ENCODE measurements at regions not wholly inside any gene's neighbourhood (a gene's known extent, or its start where the extent isn't known, plus 50 kb on each side); places are given as distances from the start of the nearest gene placed in this dataset.

DNA sequence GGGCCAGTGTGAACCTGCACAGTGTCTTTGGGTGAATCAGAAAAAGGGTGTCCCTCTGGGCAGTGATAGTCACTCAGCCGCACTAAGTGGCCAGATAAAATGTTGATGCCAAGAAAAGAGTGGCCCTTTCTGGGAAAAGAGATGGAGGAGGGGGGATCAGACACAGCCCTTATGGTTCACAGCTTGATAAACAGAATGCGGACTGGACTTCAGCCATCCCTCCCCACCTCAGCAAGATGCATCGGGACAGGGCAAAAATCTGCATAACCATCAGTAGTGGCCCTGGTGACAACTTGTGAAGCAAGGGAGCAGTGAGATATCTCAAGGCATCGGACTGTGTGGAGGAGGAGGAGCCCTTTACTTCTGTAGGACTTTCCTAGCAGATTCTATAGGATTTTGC is 353.8 kb upstream of the PLXNA2 start:
- DNase-seq, result no peak

- DNase-seq, result no peak
Observed at GRCh38 chr1:208599063-208599462, 354.9 kb upstream of the PLXNA2 start.

GRCh38 chr1:208600456-208601190 is 356.4 kb upstream of the PLXNA2 start:
- DNase-seq, result no peak

DNA sequence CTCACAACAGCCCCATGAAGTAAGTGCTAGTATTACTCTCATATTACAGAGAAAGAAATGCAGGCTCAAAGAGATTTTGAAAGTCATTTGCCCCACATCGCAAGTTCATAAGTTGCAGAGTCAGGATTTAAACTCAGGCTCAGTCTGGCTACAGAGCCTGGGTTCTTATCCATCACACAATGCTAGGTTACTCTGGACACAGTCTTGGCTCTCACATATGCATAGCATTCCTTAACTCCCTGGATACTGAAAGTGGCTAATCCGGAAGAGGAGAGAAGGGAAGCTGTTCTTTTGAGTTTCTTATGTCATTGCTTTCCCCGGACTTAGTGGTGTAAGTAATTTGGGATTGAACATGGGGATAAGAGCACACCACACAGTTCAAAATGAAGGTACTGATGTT is 357.4 kb upstream of the PLXNA2 start:
- no peak for DNase-seq

GRCh38 chr1:208603721-208604120 is 359.5 kb upstream of the PLXNA2 start:
- no peak for DNase-seq

GRCh38 chr1:208604295-208604694 is 360.1 kb upstream of the PLXNA2 start:
- DNase-seq, result no peak

DNA sequence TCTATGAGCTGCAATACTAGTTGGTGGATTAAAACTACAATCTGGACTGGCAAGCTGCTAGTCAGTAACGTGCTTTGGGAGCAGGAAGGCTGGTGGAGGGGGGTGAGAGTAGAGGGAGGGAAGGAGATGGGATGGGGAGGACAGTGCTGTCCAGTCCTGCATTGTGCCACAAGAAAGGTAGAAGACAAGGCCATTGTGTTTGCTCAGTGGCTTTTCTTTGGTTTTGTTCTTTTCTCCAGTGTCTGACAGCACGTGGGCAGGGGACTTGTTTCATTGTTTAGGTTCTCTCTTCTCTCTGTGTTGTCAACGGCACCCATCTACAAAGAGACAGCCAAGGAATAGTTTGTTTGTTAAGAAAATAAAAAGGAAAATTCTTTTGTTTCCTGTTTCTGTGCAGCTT is 362.8 kb upstream of the PLXNA2 start:
- no peak for DNase-seq

DNA sequence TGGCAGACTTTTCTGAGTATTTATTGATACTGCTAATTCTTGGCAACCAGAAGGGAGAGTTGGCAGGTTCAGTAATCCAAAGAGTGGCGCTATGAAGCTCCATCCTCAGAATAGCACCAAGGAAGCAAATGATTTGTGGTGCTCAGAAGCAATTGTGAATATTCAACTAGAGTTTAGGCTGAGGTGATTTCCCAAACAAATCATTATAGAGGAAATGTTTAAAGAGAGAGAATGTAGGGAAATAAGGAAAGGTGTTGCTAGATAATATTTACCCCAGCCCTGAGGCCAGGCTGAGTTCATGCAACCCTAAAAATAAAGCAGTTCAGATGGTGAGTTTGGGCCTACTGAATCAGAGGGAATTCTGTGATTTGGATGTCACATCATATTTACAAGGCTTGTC is 363.4 kb upstream of the PLXNA2 start:
- DNase-seq, result no peak

DNA sequence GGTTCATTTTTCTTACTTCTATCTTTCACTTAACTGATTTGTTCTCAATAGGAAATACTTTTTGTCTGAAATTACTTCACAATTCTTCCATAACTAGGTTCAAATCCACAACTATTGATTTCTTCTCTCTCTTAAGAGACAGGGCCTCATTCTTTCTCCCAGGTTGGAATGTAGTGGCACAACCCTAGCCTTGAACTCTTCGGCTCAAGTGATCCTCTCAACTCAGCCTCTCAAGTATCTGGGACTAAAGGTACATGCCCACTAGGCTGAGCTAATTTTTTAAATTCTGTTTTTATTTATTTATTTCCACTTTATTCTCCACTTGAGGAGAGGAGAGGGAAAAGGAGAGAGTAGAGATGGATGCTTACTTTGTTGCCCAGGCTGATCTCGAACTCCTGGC is 370.4 kb upstream of the PLXNA2 start:
- DNase-seq, result no peak

DNA sequence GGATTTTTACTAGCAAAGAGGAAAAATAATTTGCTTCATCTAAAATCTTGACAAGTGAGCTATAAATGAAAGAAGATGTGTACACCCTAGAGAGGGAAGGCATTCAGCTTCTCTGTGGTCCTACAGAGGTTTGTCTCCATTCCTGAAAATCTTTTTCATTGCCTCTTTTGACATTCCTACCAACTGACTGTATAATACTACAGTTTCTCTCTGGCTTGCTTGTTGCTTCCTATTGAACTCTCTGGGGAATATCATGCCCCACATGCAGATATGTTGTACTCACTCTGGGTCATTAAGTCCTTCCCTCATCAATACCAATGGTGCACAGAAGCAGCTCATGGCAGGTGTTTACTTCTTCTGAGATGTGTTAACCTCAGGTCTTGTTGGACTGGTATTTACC is 371.2 kb upstream of the PLXNA2 start:
- no peak for DNase-seq

- DNase-seq, result no peak
Observed at GRCh38 chr1:208616776-208617175, 372.6 kb upstream of the PLXNA2 start.

GRCh38 chr1:208628022-208628914 is 384.1 kb upstream of the PLXNA2 start:
- no peak for DNase-seq

GRCh38 chr1:208631092-208631491 is 386.9 kb upstream of the PLXNA2 start:
- DNase-seq, result no peak

GRCh38 chr1:208631506-208631905 is 387.3 kb upstream of the PLXNA2 start:
- DNase-seq, result no peak

DNA sequence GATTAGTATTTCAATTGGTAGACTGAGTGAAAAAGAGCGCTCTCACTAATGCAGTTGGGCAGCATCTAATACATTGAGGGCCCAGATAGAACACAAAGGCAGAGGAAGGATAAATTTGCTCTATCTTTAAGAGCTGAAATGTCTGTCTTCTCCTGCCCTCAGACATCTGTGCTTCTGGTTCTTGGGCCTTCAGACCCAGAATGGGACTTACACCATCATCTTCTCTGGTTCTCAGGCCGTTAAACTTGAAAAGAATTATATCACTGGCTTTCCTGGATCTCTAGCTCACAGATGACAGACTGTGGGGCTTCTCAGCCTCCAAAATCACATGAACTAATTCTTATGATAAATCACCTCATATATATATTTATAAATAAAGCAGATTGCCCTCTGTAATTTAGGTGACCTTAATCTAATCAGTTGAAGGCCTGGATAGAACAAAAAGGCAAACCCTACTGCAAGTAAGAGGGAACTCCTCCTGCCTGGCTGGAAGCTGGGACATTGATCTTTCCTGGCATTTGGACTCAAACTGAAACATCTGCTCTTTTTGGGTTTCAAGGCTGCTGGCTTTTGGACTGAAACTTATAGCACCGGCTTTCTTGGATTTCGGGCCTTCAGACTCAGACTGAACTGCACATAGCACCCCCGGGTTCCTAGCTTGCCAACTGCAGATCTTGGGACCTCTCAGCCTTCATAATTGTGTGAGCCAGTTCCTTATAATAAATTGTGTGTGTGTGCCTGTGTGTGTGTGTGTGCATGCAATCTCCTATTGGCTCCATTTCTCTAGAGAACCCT is 390.4 kb upstream of the PLXNA2 start:
- DNase-seq, result no peak

- no peak for DNase-seq
Observed at GRCh38 chr1:208637181-208637580, 393.0 kb upstream of the PLXNA2 start.

- DNase-seq, result no peak
Observed at GRCh38 chr1:208639382-208639781, 395.2 kb upstream of the PLXNA2 start.

GRCh38 chr1:208640295-208640694 is 396.1 kb upstream of the PLXNA2 start:
- no peak for DNase-seq

- DNase-seq, result no peak
Observed at GRCh38 chr1:208641579-208642280, 397.5 kb upstream of the PLXNA2 start.

- no peak for DNase-seq
Observed at GRCh38 chr1:208643005-208643597, 398.9 kb upstream of the PLXNA2 start.

- no peak for DNase-seq
Observed at GRCh38 chr1:208644401-208645160, 400.4 kb upstream of the PLXNA2 start.

GRCh38 chr1:208646431-208646830 is 402.2 kb upstream of the PLXNA2 start:
- DNase-seq, result no peak

Data from effector CD4-positive, alpha-beta T cell (primary cell).